ENCODE measurements at regions not wholly inside any gene's neighbourhood (a gene's known extent, or its start where the extent isn't known, plus 50 kb on each side); places are given as distances from the start of the nearest gene placed in this dataset.
"Not testable (repeated sequence)": the region's sequence is repeated elsewhere in the genome, so short reads cannot be mapped to it uniquely, and the experiment has no call there.

GRCh38 chr7:68334216-68334615 lies 1264.1 kb upstream of the AUTS2 start:
- DNase-seq, result no peak

- no peak for DNase-seq
Measured at GRCh38 chr7:68334636-68335272, 1263.5 kb upstream of the AUTS2 start.

- DNase-seq, result no peak
Measured at GRCh38 chr7:68336594-68336993, 1261.7 kb upstream of the AUTS2 start.

- no peak for DNase-seq
Measured at GRCh38 chr7:68348401-68348800, 1249.9 kb upstream of the AUTS2 start.

- no peak for DNase-seq
Measured at GRCh38 chr7:68362745-68363518, 1235.3 kb upstream of the AUTS2 start.

GRCh38 chr7:68364886-68365625 lies 1233.2 kb upstream of the AUTS2 start:
- no peak for DNase-seq

GRCh38 chr7:68371985-68372384 lies 1226.3 kb upstream of the AUTS2 start:
- no peak for DNase-seq

- DNase-seq, result no peak
Measured at GRCh38 chr7:68376131-68376661, 1222.1 kb upstream of the AUTS2 start.

GRCh38 chr7:68381731-68382130 lies 1216.5 kb upstream of the AUTS2 start:
- no peak for DNase-seq

- no peak for DNase-seq
Measured at GRCh38 chr7:68384581-68384980, 1213.7 kb upstream of the AUTS2 start.

- no peak for DNase-seq
Measured at GRCh38 chr7:68393051-68393450, 1205.2 kb upstream of the AUTS2 start.

- no peak for DNase-seq
Measured at GRCh38 chr7:68394131-68394530, 1204.1 kb upstream of the AUTS2 start.

GRCh38 chr7:68399991-68400590 lies 1198.2 kb upstream of the AUTS2 start:
- DNase-seq, result no peak

- DNase-seq, result no peak
Measured at GRCh38 chr7:68400783-68401182, 1197.5 kb upstream of the AUTS2 start.

GRCh38 chr7:68401313-68401712 lies 1197.0 kb upstream of the AUTS2 start:
- DNase-seq, result no peak

GRCh38 chr7:68406480-68406879 lies 1191.8 kb upstream of the AUTS2 start:
- no peak for DNase-seq

- no peak for DNase-seq
Measured at GRCh38 chr7:68407460-68407859, 1190.8 kb upstream of the AUTS2 start.

- no peak for DNase-seq
Measured at GRCh38 chr7:68408873-68409272, 1189.4 kb upstream of the AUTS2 start.

- no peak for DNase-seq
Measured at GRCh38 chr7:68409851-68410250, 1188.4 kb upstream of the AUTS2 start.

GRCh38 chr7:68410693-68411092 lies 1187.6 kb upstream of the AUTS2 start:
- DNase-seq, result not testable (repeated sequence)

- DNase-seq, result no peak
Measured at GRCh38 chr7:68411742-68412141, 1186.5 kb upstream of the AUTS2 start.

- no peak for DNase-seq
Measured at GRCh38 chr7:68414631-68415425, 1183.4 kb upstream of the AUTS2 start.
